HT1080 (cell line): ENCODE measurements at regions not wholly inside any gene's neighbourhood (a gene's known extent, or its start where the extent isn't known, plus 50 kb on each side); places are given as distances from the start of the nearest gene placed in this dataset.
A peak's percentile ranks its signal among the peaks of the same experiment; 100 is the strongest.

Experiments used
- DNase-seq: peaks from one replicate; pipeline ENCODE4 v3.0.0-alpha.2; 2015; ENCODE audit warnings: low read depth

- DNase-seq = no peak
These were observed 94.5 kb upstream of the NFIA start for GRCh38 chr1:60987904-60988303.

DNA sequence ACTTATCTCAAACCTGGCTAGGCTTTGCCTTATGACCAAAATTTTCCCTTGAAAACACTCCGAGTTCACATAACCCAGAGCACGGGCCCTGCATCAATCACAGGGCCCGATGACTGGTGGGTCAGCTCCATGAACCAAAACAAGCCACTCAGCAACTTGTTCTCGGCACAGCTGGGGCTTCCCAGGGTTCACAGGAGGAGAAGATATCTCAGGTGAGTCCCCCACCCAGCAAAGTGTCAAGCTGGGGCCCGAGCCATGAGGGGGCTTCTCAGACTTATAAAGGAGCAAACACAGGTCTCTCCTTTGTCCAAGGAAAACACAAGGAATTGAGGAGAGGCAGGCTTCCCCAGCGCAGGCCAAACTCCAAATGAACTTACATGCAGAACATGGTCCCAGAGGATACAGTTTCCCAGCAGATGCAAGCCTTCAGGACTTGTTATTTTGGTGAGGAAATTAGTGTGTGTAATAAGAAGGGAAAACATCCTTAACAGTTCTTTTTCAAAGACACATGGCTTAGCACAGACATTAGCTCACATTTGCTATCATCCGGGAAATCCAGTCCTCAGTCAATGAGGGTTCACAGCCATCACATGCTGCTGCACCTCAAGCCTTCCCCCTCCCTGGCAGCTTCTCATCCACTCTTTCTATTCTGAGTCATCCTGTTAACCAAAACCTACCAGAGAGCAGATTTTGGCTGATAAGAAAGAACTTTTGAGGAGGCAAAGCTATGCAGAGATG, 98.1 kb upstream of the NFIA start:
- peak; percentile 40 for DNase-seq

GRCh38 chr1:60983701-60984061, 98.7 kb upstream of the NFIA start:
- no peak for DNase-seq

DNA sequence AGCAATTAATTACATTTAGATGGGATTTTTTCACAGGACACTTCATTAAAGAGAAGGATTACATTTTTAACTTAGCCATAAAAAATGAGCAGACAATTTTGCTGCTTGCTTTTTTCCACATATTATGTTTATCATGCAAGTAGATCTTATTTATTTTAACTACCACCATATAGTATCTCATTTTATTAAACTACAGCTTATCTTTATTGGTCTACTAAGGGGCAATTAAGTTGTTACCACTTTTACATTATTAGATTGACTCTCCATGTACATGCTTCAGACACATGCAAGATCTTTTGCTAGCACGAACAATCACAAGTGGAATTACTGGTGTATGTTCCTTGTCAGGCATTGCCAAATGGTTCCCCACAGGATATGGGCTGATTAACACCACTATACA, 99.8 kb upstream of the NFIA start:
- DNase-seq = no peak

DNA sequence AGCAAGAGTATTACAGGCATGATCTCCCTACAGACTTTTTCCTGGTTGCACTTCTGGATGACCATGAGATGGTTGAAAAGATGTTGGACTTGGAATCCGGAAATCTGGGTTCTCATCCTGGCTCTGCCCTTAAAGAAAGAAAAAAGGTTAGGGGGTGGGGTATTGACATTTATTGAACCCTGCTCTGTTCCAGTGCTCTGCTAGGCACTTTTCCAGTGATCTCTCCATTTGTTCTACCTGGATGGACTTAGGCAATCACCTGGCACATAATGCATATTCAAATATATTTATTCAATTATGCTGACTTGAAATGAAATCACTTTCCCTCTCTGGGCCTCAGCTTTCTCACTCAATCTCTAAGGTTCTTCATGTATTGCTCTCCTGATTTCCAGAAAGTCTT, 101.0 kb upstream of the NFIA start:
- DNase-seq = no peak

GRCh38 chr1:60978421-60979357, 103.7 kb upstream of the NFIA start:
- peak; percentile 30 for DNase-seq

DNA sequence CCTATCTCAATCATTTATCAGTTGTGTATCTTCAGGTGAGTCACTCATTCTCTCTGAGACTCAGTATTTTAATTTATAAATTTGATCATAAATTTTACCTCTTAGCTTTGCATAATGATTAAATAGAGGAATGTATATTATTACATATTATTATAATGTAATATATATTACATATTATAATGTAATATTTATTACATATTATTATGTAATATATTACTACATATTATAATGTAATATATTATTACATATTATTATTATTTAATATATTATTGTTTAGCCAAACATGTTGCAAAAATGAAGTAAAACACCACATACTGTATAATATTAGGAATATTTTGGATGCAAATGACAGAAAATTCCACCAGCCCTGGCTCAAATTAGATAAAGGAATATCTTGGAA, 104.7 kb upstream of the NFIA start:
- DNase-seq = no peak

- no peak for DNase-seq
These were observed 107.6 kb upstream of the NFIA start for GRCh38 chr1:60974524-60975372.

DNA sequence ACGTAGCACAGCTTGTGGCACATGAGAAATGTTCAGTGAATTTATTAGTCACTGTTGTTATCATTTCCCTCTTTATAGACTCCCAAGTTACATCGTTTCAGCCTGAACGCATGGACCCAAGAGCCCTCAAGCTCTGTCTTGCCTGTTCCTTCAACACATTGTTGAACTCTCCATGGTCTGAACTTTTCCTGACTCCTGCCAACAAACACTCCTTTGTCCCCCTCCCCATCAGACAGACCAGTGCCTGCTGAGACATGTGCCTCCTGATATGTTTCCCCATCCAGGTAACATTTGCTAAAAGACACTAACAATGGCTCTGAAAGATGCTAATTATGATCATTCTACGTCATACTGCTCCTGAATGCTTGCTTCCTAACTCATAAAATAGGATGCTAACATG, 108.7 kb upstream of the NFIA start:
- DNase-seq = no peak

DNA sequence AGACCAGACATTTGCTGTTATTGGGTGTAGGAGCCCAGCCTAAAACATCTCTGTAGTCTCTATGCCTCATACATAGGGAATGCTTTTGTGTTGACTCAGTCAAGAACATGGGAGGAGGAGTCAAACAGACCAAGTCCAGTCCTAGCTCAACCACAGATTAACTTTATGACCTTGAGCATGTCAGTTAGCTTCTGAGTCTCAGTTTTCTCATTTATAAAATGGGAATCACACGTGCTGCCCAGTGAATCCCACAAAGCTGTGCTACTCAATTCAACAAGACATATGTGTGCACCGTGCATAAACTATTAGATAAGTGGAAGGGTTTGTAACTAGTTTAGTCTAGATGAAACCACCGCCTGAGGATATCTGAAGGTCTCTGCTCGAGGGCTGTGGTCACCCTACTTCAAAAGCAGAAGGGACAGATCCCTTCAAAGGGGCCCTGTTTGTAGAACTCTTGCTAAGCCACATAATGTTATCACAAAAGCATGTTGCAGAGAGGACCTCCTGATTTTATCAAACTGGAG, 109.5 kb upstream of the NFIA start:
- DNase-seq = peak; percentile 87

DNA sequence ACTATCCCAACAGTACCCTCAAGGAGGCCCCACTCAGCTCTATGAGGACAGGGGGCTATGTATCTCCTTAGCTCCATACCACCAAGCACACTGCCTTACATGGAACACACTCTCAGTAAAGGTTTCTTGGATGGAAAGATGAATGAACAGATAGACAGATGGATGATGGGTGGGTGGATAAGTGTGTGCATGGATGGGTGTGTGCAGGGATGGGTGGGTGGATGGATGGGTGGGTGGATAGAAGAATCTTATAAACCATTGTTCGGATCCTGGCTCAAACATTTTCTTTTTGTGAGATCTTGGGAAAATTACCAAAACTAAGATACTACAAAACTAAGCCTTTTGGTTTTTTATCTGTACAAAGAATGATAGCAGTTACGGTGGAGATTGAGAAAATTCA, 111.0 kb upstream of the NFIA start:
- no peak for DNase-seq

GRCh38 chr1:60969971-60970509, 112.3 kb upstream of the NFIA start:
- no peak for DNase-seq

DNA sequence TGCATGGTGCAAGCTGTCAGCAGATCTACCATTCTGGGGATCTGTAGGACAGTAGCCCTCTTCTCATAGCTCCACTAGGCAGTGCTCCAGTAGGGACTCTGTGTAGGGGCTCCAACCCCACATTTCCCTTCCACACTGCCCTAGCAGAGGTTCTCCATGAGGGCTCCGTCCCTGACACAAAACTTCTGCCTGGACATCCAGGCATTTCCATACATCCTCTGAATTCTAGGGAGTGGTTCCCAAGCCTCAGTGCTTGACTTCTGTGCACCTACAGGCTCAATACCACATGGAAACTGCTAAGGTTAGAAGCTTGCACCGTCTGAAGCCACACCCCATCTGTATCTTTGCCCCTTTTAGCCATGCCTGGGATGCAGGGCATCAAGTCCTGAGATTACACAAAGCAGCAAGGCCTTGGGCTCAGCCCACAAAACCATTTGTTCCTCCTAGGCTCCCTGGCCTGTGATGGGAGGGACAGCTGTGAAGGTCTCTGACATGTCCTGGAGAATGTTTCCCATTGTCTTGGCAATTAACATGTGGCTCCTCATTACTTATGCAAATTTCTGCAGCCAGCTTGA, 117.0 kb upstream of the NFIA start:
- no peak for DNase-seq

GRCh38 chr1:60963167-60963940, 119.0 kb upstream of the NFIA start:
- no peak for DNase-seq

GRCh38 chr1:60960891-60961461, 121.4 kb upstream of the NFIA start:
- DNase-seq = peak; percentile 91

DNA sequence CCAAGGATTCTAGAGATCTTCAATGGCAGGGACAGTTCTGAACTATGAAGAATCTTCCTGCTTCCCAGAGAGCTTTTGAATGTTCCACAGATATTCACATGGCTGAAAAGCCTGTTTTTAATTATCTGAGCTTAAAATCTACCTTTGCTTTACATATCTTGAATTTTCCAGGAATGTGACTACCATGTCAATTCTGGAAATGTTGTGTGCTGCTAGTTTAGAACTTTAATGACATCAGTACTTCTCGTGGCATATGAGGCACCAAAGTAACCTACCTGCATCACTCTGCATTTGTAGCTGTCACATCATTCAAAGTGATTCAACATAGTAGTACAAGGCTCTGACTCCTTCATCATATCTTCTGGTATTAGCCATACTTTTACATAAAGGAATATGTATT, 122.7 kb upstream of the NFIA start:
- DNase-seq = no peak

DNA sequence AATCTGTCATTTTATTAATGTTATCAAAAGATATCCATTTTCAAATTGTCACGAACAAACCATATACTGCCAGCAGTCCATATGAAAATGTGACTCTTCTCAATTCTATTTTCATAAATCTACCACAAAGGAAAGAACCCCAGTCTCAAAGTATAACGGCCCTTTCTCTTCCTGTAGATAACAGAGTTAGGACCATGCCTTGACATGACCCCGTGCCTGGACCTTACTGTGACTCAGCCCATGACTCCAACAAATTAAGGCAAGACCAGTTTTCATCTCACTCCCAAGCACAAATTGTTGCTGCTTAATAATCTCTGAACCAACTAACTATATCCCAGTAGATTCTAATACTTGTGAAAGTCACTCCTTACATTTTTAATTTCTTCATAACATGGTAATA, 124.4 kb upstream of the NFIA start:
- no peak for DNase-seq

DNA sequence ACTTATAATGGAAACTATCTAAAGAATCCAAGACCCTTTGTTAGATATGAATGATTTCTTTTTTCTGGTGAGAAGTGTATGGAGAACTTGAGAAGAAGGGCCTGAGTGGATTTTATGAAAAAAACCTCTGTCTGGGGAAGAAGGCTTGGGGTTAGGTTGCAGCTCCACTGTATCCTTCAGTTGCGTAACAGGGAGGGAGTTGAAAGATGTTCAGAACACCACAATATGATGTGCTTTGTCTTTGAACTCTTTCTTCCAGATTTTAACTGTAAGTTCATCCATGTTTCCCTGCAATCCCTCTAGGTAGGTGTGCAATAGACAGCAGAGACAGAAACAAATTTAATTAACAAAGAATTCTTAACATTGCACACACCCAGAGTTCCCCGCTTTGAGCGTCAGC, 125.8 kb upstream of the NFIA start:
- DNase-seq = no peak

DNA sequence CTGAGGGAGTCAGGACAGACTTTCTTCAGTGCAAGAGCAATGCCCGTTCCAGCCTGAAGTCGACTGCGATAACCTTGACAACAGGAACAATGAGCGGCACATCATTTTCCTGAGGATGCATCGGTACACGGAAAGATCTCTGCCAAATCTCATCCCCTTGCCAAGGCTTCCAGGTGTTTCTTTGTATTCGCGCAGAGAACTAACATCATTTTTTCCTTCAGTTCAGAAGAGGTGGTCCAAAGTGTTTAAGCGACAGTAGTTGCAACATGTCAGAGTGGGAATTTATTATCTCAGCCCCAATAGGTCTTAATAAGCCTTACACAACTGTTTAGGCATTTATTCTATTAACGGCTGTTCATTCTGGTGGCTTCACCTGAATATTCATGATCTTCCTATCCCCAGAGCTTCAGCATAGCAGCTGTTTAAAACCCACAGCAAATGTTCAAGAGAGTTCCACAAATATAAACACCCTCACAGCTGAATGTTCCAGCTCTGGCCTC, 129.7 kb upstream of the NFIA start:
- DNase-seq = no peak
